PC-3 (cell line): ENCODE measurements at regions not wholly inside any gene's neighbourhood (a gene's known extent, or its start where the extent isn't known, plus 50 kb on each side); places are given as distances from the start of the nearest gene placed in this dataset.

ENCODE experiments used
- EZH2 ChIP-seq: fragments of 300-600 bp; sonication (generic); IDR thresholded peaks from one replicate; pipeline ENCODE4 v1.6.1; 2017; ENCODE audit warnings: antibody characterized with exemption, mild to moderate bottlenecking, low read length; ENCODE audit not compliant: unreplicated experiment
- EZH2phosphoT487 ChIP-seq: fragments of 300-600 bp; sonication (generic); IDR thresholded peaks from 2 replicates; pipeline ENCODE4 v1.6.1; 2018; ENCODE audit warnings: mild to moderate bottlenecking, antibody characterized with exemption, low read length, borderline replicate concordance
- TF ChIP-seq, protein P1 (sequence below): fragments of 300-600 bp; sonication (generic); conservative IDR thresholded peaks from 2 replicates; pipeline ENCODE4 v1.5.1; 2017; ENCODE audit warnings: antibody characterized with exemption, low read depth, mild to moderate bottlenecking, low read length

DNA sequence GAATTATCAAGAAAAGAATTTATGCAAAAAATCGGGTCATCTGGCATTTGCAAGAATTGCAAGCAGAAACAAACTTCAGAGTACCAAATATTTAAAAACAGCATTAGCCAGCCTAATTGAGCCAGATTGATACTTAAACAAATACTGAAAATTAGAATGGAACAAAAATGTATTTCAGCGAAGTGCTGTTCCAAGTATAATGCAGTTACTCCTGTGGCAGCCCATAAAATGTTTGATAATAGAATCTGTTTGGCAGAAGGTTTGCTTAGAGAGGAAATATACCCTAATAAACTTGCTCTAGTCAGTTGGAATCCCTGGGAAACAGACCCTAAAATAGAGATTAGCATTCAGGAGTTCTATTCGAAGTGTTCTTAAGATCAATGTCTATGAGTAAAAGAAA is 835.1 kb upstream of the MBL2 start:
- TF ChIP-seq, protein P1, sequence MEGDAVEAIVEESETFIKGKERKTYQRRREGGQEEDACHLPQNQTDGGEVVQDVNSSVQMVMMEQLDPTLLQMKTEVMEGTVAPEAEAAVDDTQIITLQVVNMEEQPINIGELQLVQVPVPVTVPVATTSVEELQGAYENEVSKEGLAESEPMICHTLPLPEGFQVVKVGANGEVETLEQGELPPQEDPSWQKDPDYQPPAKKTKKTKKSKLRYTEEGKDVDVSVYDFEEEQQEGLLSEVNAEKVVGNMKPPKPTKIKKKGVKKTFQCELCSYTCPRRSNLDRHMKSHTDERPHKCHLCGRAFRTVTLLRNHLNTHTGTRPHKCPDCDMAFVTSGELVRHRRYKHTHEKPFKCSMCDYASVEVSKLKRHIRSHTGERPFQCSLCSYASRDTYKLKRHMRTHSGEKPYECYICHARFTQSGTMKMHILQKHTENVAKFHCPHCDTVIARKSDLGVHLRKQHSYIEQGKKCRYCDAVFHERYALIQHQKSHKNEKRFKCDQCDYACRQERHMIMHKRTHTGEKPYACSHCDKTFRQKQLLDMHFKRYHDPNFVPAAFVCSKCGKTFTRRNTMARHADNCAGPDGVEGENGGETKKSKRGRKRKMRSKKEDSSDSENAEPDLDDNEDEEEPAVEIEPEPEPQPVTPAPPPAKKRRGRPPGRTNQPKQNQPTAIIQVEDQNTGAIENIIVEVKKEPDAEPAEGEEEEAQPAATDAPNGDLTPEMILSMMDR: no peak
- TF ChIP-seq EZH2phosphoT487 (no peak), EZH2 (no peak)
